KG1 (cell line): ENCODE measurements at regions not wholly inside any gene's neighbourhood (a gene's known extent, or its start where the extent isn't known, plus 50 kb on each side); places are given as distances from the start of the nearest gene placed in this dataset.

ENCODE experiments used
- DNase-seq: peaks from one replicate; lab custom pipeline; 2025; lab: John Stamatoyannopoulos, UW

GRCh38 chr2:217301142-217301925 lies 441.5 kb upstream of the TNP1 start:
- DNase-seq = no peak

GRCh38 chr2:217299590-217299989 lies 439.7 kb upstream of the TNP1 start:
- DNase-seq = no peak

- no peak for DNase-seq
Observed at GRCh38 chr2:217297096-217297495, 437.2 kb upstream of the TNP1 start.

GRCh38 chr2:217294818-217295217 lies 435.0 kb upstream of the TNP1 start:
- no peak for DNase-seq

- DNase-seq = no peak
Observed at GRCh38 chr2:217294211-217294610, 434.3 kb upstream of the TNP1 start.

- no peak for DNase-seq
Observed at GRCh38 chr2:217293607-217294006, 433.7 kb upstream of the TNP1 start.

GRCh38 chr2:217293046-217293445 lies 433.2 kb upstream of the TNP1 start:
- no peak for DNase-seq

GRCh38 chr2:217291259-217291658 lies 431.4 kb upstream of the TNP1 start:
- DNase-seq = no peak

GRCh38 chr2:217290467-217290866 lies 430.6 kb upstream of the TNP1 start:
- DNase-seq = no peak

GRCh38 chr2:217289907-217290280 lies 430.0 kb upstream of the TNP1 start:
- no peak for DNase-seq

GRCh38 chr2:217289177-217289906 lies 429.5 kb upstream of the TNP1 start:
- no peak for DNase-seq

- DNase-seq = no peak
Observed at GRCh38 chr2:217288472-217289063, 428.7 kb upstream of the TNP1 start.

GRCh38 chr2:217286833-217287232 lies 427.0 kb upstream of the TNP1 start:
- DNase-seq = no peak

- DNase-seq = no peak
Observed at GRCh38 chr2:217285926-217286325, 426.1 kb upstream of the TNP1 start.

- DNase-seq = no peak
Observed at GRCh38 chr2:217283460-217283859, 423.6 kb upstream of the TNP1 start.

- no peak for DNase-seq
Observed at GRCh38 chr2:217282531-217282930, 422.7 kb upstream of the TNP1 start.

- no peak for DNase-seq
Observed at GRCh38 chr2:217279556-217279955, 419.7 kb upstream of the TNP1 start.

- no peak for DNase-seq
Observed at GRCh38 chr2:217279140-217279539, 419.3 kb upstream of the TNP1 start.

GRCh38 chr2:217277646-217278398 lies 418.0 kb upstream of the TNP1 start:
- DNase-seq = no peak

GRCh38 chr2:217276433-217276832 lies 416.6 kb upstream of the TNP1 start:
- DNase-seq = no peak

GRCh38 chr2:217275091-217275490 lies 415.2 kb upstream of the TNP1 start:
- DNase-seq = no peak

GRCh38 chr2:217274578-217274977 lies 414.7 kb upstream of the TNP1 start:
- DNase-seq = no peak
